Eye (tissue), 1 donor: ENCODE measurements at regions not wholly inside any gene's neighbourhood (a gene's known extent, or its start where the extent isn't known, plus 50 kb on each side); places are given as distances from the start of the nearest gene placed in this dataset.
"Not testable (repeated sequence)": the region's sequence is repeated elsewhere in the genome, so short reads cannot be mapped to it uniquely, and the experiment has no call there.

Source experiments
- DNase-seq: peaks from one replicate; pipeline ENCODE4 v3.0.0-alpha.2; 2015

GRCh38 chr12:88667615-88668014 lies 87.3 kb upstream of the KITLG start:
- not testable (repeated sequence) for DNase-seq

DNA sequence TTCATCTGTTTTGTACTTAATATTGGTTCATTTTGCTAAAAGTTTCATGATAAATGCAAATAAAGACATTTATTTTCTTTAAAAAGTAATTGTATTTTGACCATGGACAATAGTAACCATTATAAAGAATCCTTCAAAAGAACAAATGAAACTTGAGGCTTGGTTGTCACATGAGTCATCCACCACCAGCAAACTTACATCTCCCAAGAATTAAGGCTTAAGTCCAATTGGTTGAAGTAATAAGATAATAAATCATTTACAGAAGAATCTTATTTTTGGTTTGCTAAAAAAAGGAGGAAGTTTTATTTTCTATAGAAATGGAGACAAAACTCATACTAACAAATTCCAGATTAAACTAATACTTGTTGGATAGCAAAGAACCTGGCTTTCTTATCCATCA lies 84.8 kb upstream of the KITLG start:
- no peak for DNase-seq

DNA sequence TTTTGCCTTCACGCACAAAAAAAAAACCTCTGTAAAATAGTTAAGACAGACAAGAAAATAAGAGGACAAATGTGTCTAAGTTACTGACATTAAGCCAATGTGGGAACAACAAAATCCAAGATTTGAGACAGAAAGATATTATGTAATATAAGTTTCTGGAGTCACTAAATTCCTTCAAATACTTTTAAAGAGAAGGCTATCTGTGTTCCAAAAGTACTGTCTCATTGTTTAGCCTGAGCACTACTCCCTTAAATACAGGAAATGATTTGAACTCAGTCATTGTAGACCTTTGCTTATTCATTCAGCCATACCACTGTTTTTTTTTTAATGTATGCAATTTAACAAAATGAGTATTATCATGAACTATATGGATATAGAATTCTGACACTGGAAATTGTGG lies 82.7 kb upstream of the KITLG start:
- no peak for DNase-seq

DNA sequence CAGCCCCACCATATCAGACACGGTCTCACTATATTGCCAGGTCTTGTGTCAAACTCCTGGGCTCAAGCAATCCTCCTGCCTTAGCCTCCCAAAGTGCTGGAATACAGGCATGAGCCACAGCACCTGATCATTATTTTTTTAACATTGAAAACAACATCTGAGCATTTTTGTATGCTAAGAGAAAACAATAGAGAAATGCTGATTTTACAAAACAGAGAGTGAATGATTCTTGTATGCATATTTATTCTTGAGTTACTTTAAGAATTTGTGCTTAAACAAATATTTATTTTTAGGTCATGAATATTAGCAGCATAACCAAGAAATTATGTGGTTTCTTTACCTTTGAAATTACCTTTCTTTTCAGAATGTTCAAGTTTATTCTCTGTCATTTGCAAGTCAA lies 81.8 kb upstream of the KITLG start:
- no peak for DNase-seq

DNA sequence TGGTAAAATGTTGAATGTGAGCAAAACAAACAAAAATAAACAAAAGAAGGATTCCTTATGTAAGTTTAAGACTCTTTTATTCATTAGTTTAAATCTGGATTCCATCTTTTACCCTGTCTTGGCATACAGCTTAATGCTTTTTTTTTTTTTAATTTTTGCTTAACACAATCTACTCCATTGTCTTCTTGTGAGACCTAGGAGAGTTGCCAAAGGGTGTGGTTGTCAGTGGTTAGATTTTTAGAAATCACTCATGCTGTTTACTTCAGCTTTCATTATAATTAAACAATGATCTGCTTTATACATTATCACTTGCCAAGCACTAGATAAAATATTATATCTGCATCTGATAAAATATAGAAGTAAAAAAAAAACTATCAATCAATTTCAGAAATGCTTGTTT lies 77.7 kb upstream of the KITLG start:
- no peak for DNase-seq

- no peak for DNase-seq
Observed at GRCh38 chr12:88650715-88651114, 70.4 kb upstream of the KITLG start.

GRCh38 chr12:88648625-88649024 lies 68.4 kb upstream of the KITLG start:
- no peak for DNase-seq

DNA sequence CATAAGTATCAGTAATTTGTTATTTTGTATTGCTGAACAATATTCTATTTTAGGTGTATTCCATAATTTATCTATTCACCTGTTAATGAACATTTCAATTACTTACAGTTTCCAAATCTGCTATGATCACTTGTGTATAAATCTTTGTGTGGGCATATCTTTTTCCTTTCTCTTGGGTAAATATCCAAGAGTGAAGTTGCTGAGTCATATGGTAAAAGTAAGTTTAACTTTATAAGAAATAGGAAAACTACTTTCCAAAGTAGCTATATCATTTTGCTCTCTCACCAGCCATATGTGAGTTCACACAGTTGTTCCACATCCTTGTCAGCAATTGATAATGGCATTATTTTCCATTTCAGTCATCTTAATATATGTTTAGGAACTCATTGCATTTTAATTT lies 66.6 kb upstream of the KITLG start:
- DNase-seq, result no peak

DNA sequence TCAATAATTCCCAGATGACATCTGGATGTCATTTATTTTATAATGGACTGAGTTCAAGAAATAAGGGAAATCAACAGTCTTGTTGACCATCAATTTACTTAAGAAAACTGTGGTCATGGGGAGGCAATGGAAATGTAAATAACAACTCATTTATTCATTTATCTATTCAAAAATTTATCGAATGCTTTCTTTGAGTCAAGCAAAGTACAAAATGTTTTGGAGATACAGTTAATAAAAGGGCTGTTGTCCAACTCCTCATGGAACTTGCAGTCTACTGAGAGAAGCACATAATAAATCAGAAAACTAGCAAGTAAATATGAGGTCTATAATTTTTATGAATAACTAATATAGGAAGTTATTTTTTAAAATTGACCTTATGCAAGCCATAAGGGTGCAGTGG lies 65.5 kb upstream of the KITLG start:
- DNase-seq, result no peak

- no peak for DNase-seq
Observed at GRCh38 chr12:88644946-88645702, 64.9 kb upstream of the KITLG start.

GRCh38 chr12:88643685-88644084 lies 63.4 kb upstream of the KITLG start:
- DNase-seq, result no peak

DNA sequence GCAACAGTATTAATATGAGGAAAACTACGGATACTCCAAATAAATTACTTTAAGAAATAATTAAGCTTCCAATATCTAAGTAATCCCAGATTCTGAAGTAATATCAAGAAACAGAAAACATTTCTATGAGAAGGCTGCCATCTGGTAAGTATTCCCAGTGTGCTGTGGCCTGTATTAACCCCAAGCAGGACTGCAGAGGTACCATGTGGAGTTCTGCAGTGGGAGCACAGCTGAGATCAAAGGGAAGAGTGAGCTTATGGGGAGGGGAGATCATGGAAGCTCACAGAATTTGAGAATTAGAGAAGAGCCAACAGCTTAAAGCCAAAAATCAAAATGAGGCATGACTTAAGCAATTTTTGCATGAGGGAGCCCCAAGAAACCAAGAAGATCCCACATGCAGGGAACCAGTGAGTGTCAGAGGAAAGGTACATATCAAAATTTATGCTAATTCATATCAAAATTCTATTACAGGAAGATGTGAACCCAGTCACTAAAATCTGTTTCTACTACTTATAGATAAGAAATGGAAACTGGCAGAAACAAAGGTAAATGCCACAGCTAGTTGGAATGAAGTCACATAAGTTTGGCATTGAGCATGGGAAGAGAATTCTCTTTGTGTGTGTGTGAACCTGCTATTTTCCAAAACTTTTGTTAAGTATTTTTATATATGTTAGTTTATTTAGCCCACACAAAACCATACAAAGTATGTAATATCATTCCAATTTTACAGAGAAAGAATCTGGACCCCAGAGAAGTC lies 62.6 kb upstream of the KITLG start:
- no peak for DNase-seq

DNA sequence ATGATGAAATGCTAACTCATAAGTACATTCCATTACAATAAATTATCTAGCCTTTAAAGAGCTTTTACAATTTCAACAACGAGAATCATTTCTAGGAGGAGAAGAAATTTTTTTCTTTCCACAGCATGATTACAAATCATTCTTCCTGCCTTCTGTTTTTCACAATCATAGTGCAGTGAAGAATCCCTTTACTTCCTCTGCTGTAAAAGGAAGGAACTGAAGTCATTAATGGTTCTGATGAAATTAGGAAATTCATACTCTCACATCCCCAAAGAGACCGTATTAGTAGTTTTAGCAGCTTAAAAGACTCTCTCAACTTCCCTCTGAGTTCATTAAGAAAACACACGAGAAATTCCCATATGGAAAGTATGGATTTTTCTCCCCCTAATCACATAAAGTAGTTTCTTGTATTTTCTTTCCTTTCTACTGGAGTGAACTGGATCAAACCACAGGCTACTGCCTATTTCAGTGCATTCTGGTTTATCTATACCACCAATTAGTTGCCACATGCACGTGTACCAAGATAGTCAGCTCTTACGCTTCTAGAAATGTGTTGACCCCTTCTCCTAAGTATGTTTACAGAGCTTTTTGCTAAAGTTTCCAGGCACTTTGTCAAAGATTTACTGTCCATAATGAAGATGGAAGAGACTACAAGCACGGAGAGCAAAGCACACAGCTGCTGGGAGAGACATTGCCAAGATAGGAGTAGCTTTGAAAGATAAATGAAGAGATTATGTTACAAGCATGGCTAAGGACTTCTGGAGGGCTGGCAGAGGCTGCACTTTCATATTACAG lies 58.9 kb upstream of the KITLG start:
- no peak for DNase-seq

DNA sequence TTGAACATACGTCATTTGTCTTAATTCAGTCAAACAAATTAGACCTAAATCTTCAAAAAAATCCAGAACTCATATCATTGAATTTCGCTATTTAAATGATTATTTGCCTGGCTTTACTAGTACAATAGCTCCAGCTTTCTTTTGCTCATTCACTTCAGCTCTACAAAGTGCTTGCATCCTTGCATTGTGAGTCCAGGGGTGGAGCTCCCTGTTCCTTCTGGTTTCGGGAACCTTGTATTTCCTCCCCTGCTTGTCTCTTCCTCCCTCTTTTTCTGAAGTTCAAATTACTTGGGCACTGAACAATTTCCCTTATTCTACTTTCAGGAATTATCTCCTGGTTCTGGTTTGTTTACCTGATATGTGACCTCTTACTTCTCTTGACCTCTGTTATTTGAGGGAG lies 58.1 kb upstream of the KITLG start:
- no peak for DNase-seq

- no peak for DNase-seq
Observed at GRCh38 chr12:88634008-88634407, 53.7 kb upstream of the KITLG start.

DNA sequence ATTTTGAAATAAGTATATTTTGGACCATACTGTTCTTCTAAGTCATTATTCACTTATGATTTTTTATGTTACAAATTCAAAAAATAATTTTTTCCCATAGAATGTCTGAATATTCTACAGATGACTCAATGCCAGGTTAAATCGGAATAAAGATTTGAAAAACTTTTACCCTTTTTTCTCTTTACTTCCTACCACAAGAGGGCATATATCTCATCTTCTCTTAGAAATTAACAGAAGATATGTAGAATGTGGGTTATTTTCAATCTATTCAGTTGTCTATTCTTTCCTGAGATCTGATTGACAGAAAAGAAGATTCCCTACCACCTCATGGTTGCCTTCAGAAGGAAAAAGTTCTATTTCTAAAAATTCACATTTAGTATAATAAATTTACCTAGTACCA lies 53.0 kb upstream of the KITLG start:
- no peak for DNase-seq

GRCh38 chr12:88630561-88630960 lies 50.3 kb upstream of the KITLG start:
- DNase-seq, result no peak
